H9 (cell line): ENCODE measurements at regions not wholly inside any gene's neighbourhood (a gene's known extent, or its start where the extent isn't known, plus 50 kb on each side); places are given as distances from the start of the nearest gene placed in this dataset.

Experiments
- DNase-seq: peaks from one replicate; pipeline ENCODE4 v3.0.0-alpha.2; 2017
- H2AFZ ChIP-seq: one replicate; pipeline ENCODE4 v1.6.1; 2013; ENCODE audit warnings: mild to moderate bottlenecking, low read length, control low read depth, moderate library complexity
- H2AK5ac ChIP-seq: 2 replicates; pipeline ENCODE4 v1.6.1; 2013; ENCODE audit warnings: low read length, control low read depth, mixed read lengths; ENCODE audit not compliant: insufficient read length
- H2BK120ac ChIP-seq: one replicate; pipeline ENCODE4 v1.6.1; 2013; ENCODE audit warnings: low read depth, mild to moderate bottlenecking, low read length, control low read depth, inconsistent platforms; ENCODE audit not compliant: poor library complexity, severe bottlenecking
- H2BK12ac ChIP-seq: 2 replicates; pipeline ENCODE4 v1.6.1; 2013; ENCODE audit warnings: low read length, control low read depth, mixed read lengths, low read depth; ENCODE audit not compliant: insufficient read length
- H2BK15ac ChIP-seq: 2 replicates; pipeline ENCODE4 v1.6.1; 2013; ENCODE audit warnings: low read depth, low read length, control low read depth
- H2BK20ac ChIP-seq: one replicate; pipeline ENCODE4 v1.6.1; 2013; ENCODE audit warnings: low read depth, mild to moderate bottlenecking, low read length, control low read depth, inconsistent platforms; ENCODE audit not compliant: poor library complexity, severe bottlenecking
- H2BK5ac ChIP-seq: 2 replicates; pipeline ENCODE4 v1.6.1; 2013; ENCODE audit warnings: low read length, control low read depth, mixed read lengths; ENCODE audit not compliant: insufficient read length
- H3K14ac ChIP-seq: 2 replicates; pipeline ENCODE4 v1.6.1; 2013; ENCODE audit warnings: low read length, control low read depth; ENCODE audit not compliant: insufficient read depth
- H3K18ac ChIP-seq: 2 replicates; pipeline ENCODE4 v1.6.1; 2013; ENCODE audit warnings: low read depth, mild to moderate bottlenecking, mixed read lengths, low read length, control low read depth; ENCODE audit not compliant: insufficient read length
- H3K23ac ChIP-seq: 2 replicates; pipeline ENCODE4 v1.6.1; 2013; ENCODE audit warnings: low read length, control low read depth, mixed read lengths, low read depth; ENCODE audit not compliant: insufficient read length
- H3K23me2 ChIP-seq: 2 replicates; pipeline ENCODE4 v1.6.1; 2013; ENCODE audit warnings: low read depth, mild to moderate bottlenecking, mixed read lengths, low read length, control low read depth; ENCODE audit not compliant: insufficient read length, poor library complexity, severe bottlenecking
- H3K27ac ChIP-seq: 2 replicates; pipeline ENCODE4 v1.5.1; 2013; ENCODE audit warnings: low read length, control low read depth, mixed read lengths, low read depth; ENCODE audit not compliant: insufficient read length
- H3K27me3 ChIP-seq: 2 replicates; pipeline ENCODE4 v1.6.1; 2013; ENCODE audit warnings: low read length, control low read depth, inconsistent platforms; ENCODE audit not compliant: insufficient read depth
- H3K4ac ChIP-seq: 2 replicates; pipeline ENCODE4 v1.6.1; 2013; ENCODE audit warnings: low read depth, mild to moderate bottlenecking, control low read depth, inconsistent platforms, low read length, moderate library complexity
- H3K4me1 ChIP-seq: 2 replicates; pipeline ENCODE4 v1.6.1; 2013; ENCODE audit warnings: low read length, control low read depth, inconsistent platforms; ENCODE audit not compliant: insufficient read depth
- H3K4me2 ChIP-seq: 2 replicates; pipeline ENCODE4 v1.6.1; 2013; ENCODE audit warnings: low read length, control low read depth, mixed read lengths; ENCODE audit not compliant: insufficient read length, insufficient read depth
- H3K56ac ChIP-seq: 2 replicates; pipeline ENCODE4 v1.6.1; 2013; ENCODE audit warnings: low read depth, mild to moderate bottlenecking, mixed read lengths, low read length, control low read depth; ENCODE audit not compliant: insufficient read length
- H3K79me1 ChIP-seq: 2 replicates; pipeline ENCODE4 v1.6.1; 2013; ENCODE audit warnings: low read depth, mild to moderate bottlenecking, moderate library complexity, low read length, control low read depth, inconsistent platforms; ENCODE audit not compliant: insufficient read depth, poor library complexity, severe bottlenecking
- H3K79me2 ChIP-seq: 2 replicates; pipeline ENCODE4 v1.6.1; 2013; ENCODE audit warnings: low read length, control low read depth, inconsistent platforms; ENCODE audit not compliant: insufficient read depth
- H3K9ac ChIP-seq: 2 replicates; pipeline ENCODE4 v1.6.1; 2013; ENCODE audit warnings: low read length, control low read depth, mixed read lengths; ENCODE audit not compliant: insufficient read length; ENCODE audit errors: extremely low read depth
- H3K9me3 ChIP-seq: one replicate; pipeline ENCODE4 v1.6.1; 2013; ENCODE audit warnings: low read depth, low read length, inconsistent platforms; ENCODE audit not compliant: control insufficient read depth
- H3T11ph ChIP-seq: one replicate; pipeline ENCODE4 v1.6.1; 2013; ENCODE audit warnings: mild to moderate bottlenecking, low read length, control low read depth, inconsistent platforms
- H4K20me1 ChIP-seq: one replicate; pipeline ENCODE4 v1.6.1; 2013; ENCODE audit not compliant: control insufficient read depth, insufficient read length, insufficient read depth
- H4K5ac ChIP-seq: 2 replicates; pipeline ENCODE4 v1.6.1; 2013; ENCODE audit warnings: low read depth, mild to moderate bottlenecking, mixed read lengths, low read length, control low read depth; ENCODE audit not compliant: insufficient read length
- H4K8ac ChIP-seq: replicated peaks from 2 replicates; pipeline ENCODE4 v1.6.1; 2013; ENCODE audit warnings: low read length, control low read depth, mixed read lengths, low read depth; ENCODE audit not compliant: insufficient read length
- H4K91ac ChIP-seq: 2 replicates; pipeline ENCODE4 v1.6.1; 2013; ENCODE audit warnings: low read depth, mild to moderate bottlenecking, moderate library complexity, mixed read lengths, low read length, control low read depth; ENCODE audit not compliant: insufficient read length
- H3K27ac Mint-ChIP-seq, 3 experiments: 2 replicates in 2 of 3; 3 replicates in 1 of 3; pipeline ENCODE4 v1.8.0; 2020 to 2021; ENCODE audit warnings: mixed read lengths in 3 of 3, mild to moderate bottlenecking in 1 of 3, moderate library complexity in 1 of 3
- H3K27me3 Mint-ChIP-seq: 2 replicates; pipeline ENCODE4 v1.8.0; 2021; ENCODE audit warnings: low read depth, mild to moderate bottlenecking, moderate library complexity, mixed read lengths
- H3K36me3 Mint-ChIP-seq, 3 experiments: 2 replicates in 2 of 3; 3 replicates in 1 of 3; pipeline ENCODE4 v1.8.0; 2020 to 2021; ENCODE audit warnings: low read depth in 3 of 3, mixed read lengths in 3 of 3; ENCODE audit not compliant: insufficient read depth in 1 of 3
- H3K4me1 Mint-ChIP-seq, 2 experiments: 2 replicates each; pipeline ENCODE4 v1.8.0; 2020; ENCODE audit warnings: mixed read lengths in 2 of 2
- H3K4me3 Mint-ChIP-seq, 2 experiments: 2 replicates in 1 of 2; 3 replicates in 1 of 2; pipeline ENCODE4 v1.8.0; 2020 to 2021; ENCODE audit warnings: mild to moderate bottlenecking in 2 of 2, mixed read lengths in 2 of 2, moderate library complexity in 1 of 2
- H3K9me3 Mint-ChIP-seq, 2 experiments: 2 replicates in 1 of 2; 3 replicates in 1 of 2; pipeline ENCODE4 v1.8.0; 2020; ENCODE audit warnings: mild to moderate bottlenecking in 2 of 2, mixed read lengths in 2 of 2, moderate library complexity in 1 of 2
- TF ChIP-seq, protein P1 (sequence below): fragments of 200-600 bp; sonication (generic); conservative IDR thresholded peaks from 3 replicates; pipeline ENCODE4 v1.8.0; 2021; ENCODE audit warnings: antibody characterized with exemption, mild to moderate bottlenecking

DNA sequence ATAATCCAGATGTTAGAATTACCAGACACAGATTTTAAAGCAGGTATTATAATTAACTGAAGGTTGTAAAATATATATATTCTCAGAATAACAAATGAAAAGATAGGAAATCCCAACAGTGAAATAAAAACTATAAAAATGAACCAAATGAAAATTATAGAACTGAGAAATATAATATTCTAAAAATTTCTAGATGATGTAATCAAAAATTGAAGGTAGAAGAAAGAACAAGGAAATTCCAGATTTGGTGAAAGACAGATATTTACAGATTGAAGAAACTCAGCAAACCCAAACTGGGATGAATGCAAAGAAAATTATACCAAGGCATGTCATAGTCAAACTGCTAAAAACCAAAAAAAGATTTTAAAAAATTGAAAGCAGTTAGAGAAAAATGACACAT lies 729.4 kb downstream of the MATN1 start:
- no peak overlapping the region for H2BK20ac ChIP-seq
- no peak overlapping the region for H3K27ac ChIP-seq
- peaks cover 10 to 14% of the 10 kb centered on the region in 2 experiments for H3K4me1 Mint-ChIP-seq
- no peak overlapping the region for H3K4me3 Mint-ChIP-seq
- no peak overlapping the region for H3K23ac ChIP-seq
- no peaks in the 10 kb centered on the region for H3K27me3 ChIP-seq
- no peaks in the 10 kb centered on the region for H4K20me1 ChIP-seq
- H2AFZ ChIP-seq = no peak overlapping the region
- peaks cover 0 to 17% (median 8%) of the 10 kb centered on the region in 3 experiments; a peak in 6 of 7 replicates for H3K36me3 Mint-ChIP-seq
- H3K4ac ChIP-seq = no peak overlapping the region
- H3K23me2 ChIP-seq = no peaks in the 10 kb centered on the region
- H3K9me3 ChIP-seq = no peaks in the 10 kb centered on the region
- no peak overlapping the region for H3K14ac ChIP-seq
- peaks cover 17 to 18% of the 10 kb centered on the region in 2 experiments for H3K9me3 Mint-ChIP-seq
- H3K56ac ChIP-seq = no peak overlapping the region
- H3K4me1 ChIP-seq = no peaks in the 10 kb centered on the region
- H3K27me3 Mint-ChIP-seq = peaks cover 11% of the 10 kb centered on the region
- H4K8ac ChIP-seq = no peak overlapping the region
- H3T11ph ChIP-seq = no peak overlapping the region
- no peak for DNase-seq
- H4K91ac ChIP-seq = no peak overlapping the region
- TF ChIP-seq, protein P1, sequence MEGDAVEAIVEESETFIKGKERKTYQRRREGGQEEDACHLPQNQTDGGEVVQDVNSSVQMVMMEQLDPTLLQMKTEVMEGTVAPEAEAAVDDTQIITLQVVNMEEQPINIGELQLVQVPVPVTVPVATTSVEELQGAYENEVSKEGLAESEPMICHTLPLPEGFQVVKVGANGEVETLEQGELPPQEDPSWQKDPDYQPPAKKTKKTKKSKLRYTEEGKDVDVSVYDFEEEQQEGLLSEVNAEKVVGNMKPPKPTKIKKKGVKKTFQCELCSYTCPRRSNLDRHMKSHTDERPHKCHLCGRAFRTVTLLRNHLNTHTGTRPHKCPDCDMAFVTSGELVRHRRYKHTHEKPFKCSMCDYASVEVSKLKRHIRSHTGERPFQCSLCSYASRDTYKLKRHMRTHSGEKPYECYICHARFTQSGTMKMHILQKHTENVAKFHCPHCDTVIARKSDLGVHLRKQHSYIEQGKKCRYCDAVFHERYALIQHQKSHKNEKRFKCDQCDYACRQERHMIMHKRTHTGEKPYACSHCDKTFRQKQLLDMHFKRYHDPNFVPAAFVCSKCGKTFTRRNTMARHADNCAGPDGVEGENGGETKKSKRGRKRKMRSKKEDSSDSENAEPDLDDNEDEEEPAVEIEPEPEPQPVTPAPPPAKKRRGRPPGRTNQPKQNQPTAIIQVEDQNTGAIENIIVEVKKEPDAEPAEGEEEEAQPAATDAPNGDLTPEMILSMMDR = no peak
- H2BK15ac ChIP-seq = no peak overlapping the region
- H3K79me2 ChIP-seq = no peaks in the 10 kb centered on the region
- H3K9ac ChIP-seq = no peak overlapping the region
- no peak overlapping the region for H2BK120ac ChIP-seq
- no peak overlapping the region for H3K27ac Mint-ChIP-seq
- H3K4me2 ChIP-seq = no peak overlapping the region
- no peak overlapping the region for H4K5ac ChIP-seq
- H3K18ac ChIP-seq = no peak overlapping the region
- H2BK5ac ChIP-seq = no peak overlapping the region
- H3K79me1 ChIP-seq = no peaks in the 10 kb centered on the region
- H2BK12ac ChIP-seq = no peak overlapping the region
- H2AK5ac ChIP-seq = no peak overlapping the region
